ENCODE measurements at regions not wholly inside any gene's neighbourhood (a gene's known extent, or its start where the extent isn't known, plus 50 kb on each side); places are given as distances from the start of the nearest gene placed in this dataset.
"Not testable (repeated sequence)": the region's sequence is repeated elsewhere in the genome, so short reads cannot be mapped to it uniquely, and the experiment has no call there.

GRCh38 chr17:83202002-83203000 is 122.9 kb downstream of the METRNL start:
- Histone ChIP-seq H3K36me3 (replicated peaks; ENCODE audit: low read depth, low read length) (no peaks in the 10 kb centered on the region), H4K20me1 (ENCODE audit: insufficient read depth, low read length) (no peaks in the 10 kb centered on the region), H3K9me3 (ENCODE audit: insufficient read depth, low read length) (no peaks in the 10 kb centered on the region), H3K4me3 (ENCODE audit: low read length) (no peak overlapping the region), H3K27me3 (ENCODE audit: low read depth, low read length) (peaks cover 39% of the 10 kb centered on the region), H3K4me1 (ENCODE audit: low read length) (peaks cover 18% of the 10 kb centered on the region), H3K9ac (ENCODE audit: low read length) (no peak overlapping the region), H2AFZ (ENCODE audit: low read depth, low read length) (no peak overlapping the region), H3K27ac (ENCODE audit: low read length) (no peak overlapping the region), H3K79me2 (ENCODE audit: low read length) (no peaks in the 10 kb centered on the region), H3K4me2 (ENCODE audit: low read length) (no peak overlapping the region)
- no peak for TF ChIP-seq EZH2phosphoT487 (IDR thresholded peaks at IDR 0.05; ENCODE audit: low read depth)
- TF ChIP-seq, protein P1, sequence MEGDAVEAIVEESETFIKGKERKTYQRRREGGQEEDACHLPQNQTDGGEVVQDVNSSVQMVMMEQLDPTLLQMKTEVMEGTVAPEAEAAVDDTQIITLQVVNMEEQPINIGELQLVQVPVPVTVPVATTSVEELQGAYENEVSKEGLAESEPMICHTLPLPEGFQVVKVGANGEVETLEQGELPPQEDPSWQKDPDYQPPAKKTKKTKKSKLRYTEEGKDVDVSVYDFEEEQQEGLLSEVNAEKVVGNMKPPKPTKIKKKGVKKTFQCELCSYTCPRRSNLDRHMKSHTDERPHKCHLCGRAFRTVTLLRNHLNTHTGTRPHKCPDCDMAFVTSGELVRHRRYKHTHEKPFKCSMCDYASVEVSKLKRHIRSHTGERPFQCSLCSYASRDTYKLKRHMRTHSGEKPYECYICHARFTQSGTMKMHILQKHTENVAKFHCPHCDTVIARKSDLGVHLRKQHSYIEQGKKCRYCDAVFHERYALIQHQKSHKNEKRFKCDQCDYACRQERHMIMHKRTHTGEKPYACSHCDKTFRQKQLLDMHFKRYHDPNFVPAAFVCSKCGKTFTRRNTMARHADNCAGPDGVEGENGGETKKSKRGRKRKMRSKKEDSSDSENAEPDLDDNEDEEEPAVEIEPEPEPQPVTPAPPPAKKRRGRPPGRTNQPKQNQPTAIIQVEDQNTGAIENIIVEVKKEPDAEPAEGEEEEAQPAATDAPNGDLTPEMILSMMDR (IDR thresholded peaks at IDR 0.05; ENCODE audit: low read depth, low read length), result no peak

- Histone ChIP-seq H3K4me1 (ENCODE audit: low read length) (peaks cover 18% of the 10 kb centered on the region), H4K20me1 (ENCODE audit: insufficient read depth, low read length) (no peaks in the 10 kb centered on the region), H3K4me2 (ENCODE audit: low read length) (no peak overlapping the region), H3K27ac (ENCODE audit: low read length) (no peak overlapping the region), H3K27me3 (ENCODE audit: low read depth, low read length) (peaks cover 39% of the 10 kb centered on the region), H3K79me2 (ENCODE audit: low read length) (no peaks in the 10 kb centered on the region), H3K9ac (ENCODE audit: low read length) (no peak overlapping the region), H3K9me3 (ENCODE audit: insufficient read depth, low read length) (no peaks in the 10 kb centered on the region), H3K4me3 (ENCODE audit: low read length) (no peak overlapping the region), H2AFZ (ENCODE audit: low read depth, low read length) (no peak overlapping the region), H3K36me3 (replicated peaks; ENCODE audit: low read depth, low read length) (no peaks in the 10 kb centered on the region)
- TF ChIP-seq, protein P1 (IDR thresholded peaks at IDR 0.05; ENCODE audit: low read depth, low read length), result no peak
- no peak for TF ChIP-seq EZH2phosphoT487 (IDR thresholded peaks at IDR 0.05; ENCODE audit: low read depth)
Measured at GRCh38 chr17:83203073-83203471, 123.7 kb downstream of the METRNL start.

GRCh38 chr17:83203472-83204221 is 124.2 kb downstream of the METRNL start:
- Histone ChIP-seq H3K27me3 (ENCODE audit: low read depth, low read length) (peaks cover 34% of the 10 kb centered on the region), H3K36me3 (replicated peaks; ENCODE audit: low read depth, low read length) (no peaks in the 10 kb centered on the region), H3K27ac (ENCODE audit: low read length) (no peak overlapping the region), H3K9me3 (ENCODE audit: insufficient read depth, low read length) (no peaks in the 10 kb centered on the region), H3K4me3 (ENCODE audit: low read length) (no peak overlapping the region), H2AFZ (ENCODE audit: low read depth, low read length) (no peak overlapping the region), H3K4me1 (ENCODE audit: low read length) (peaks cover 18% of the 10 kb centered on the region), H3K4me2 (ENCODE audit: low read length) (no peak overlapping the region), H3K79me2 (ENCODE audit: low read length) (no peaks in the 10 kb centered on the region), H4K20me1 (ENCODE audit: insufficient read depth, low read length) (no peaks in the 10 kb centered on the region), H3K9ac (ENCODE audit: low read length) (no peak overlapping the region)
- TF ChIP-seq EZH2phosphoT487 (IDR thresholded peaks at IDR 0.05; ENCODE audit: low read depth), result no peak
- TF ChIP-seq, protein P1 (IDR thresholded peaks at IDR 0.05; ENCODE audit: low read depth, low read length), result no peak

GRCh38 chr17:83204230-83204725 is 124.9 kb downstream of the METRNL start:
- Histone ChIP-seq H3K4me3 (ENCODE audit: low read length) (no peak overlapping the region), H3K4me2 (ENCODE audit: low read length) (no peak overlapping the region), H2AFZ (ENCODE audit: low read depth, low read length) (no peak overlapping the region), H3K79me2 (ENCODE audit: low read length) (no peaks in the 10 kb centered on the region), H3K4me1 (ENCODE audit: low read length) (peaks cover 11% of the 10 kb centered on the region), H3K9me3 (ENCODE audit: insufficient read depth, low read length) (no peaks in the 10 kb centered on the region), H3K36me3 (replicated peaks; ENCODE audit: low read depth, low read length) (no peaks in the 10 kb centered on the region), H3K27ac (ENCODE audit: low read length) (no peak overlapping the region), H3K27me3 (ENCODE audit: low read depth, low read length) (peaks cover 27% of the 10 kb centered on the region), H3K9ac (ENCODE audit: low read length) (no peak overlapping the region), H4K20me1 (ENCODE audit: insufficient read depth, low read length) (no peaks in the 10 kb centered on the region)
- TF ChIP-seq, protein P1 (IDR thresholded peaks at IDR 0.05; ENCODE audit: low read depth, low read length), result no peak
- no peak for TF ChIP-seq EZH2phosphoT487 (IDR thresholded peaks at IDR 0.05; ENCODE audit: low read depth)

- Histone ChIP-seq H3K27me3 (ENCODE audit: low read depth, low read length) (peaks cover 23% of the 10 kb centered on the region), H3K9ac (ENCODE audit: low read length) (0 out of 2 replicates have a peak overlapping the region, but pooled peaks have one; percentile 26), H3K4me2 (ENCODE audit: low read length) (peak overlapping the region; percentile 46), H3K4me3 (ENCODE audit: low read length) (peak overlapping the region; percentile 56)
- H3K9me3 ChIP-seq (ENCODE audit: insufficient read depth, low read length); H3K36me3 ChIP-seq (replicated peaks; ENCODE audit: low read depth, low read length); H4K20me1 ChIP-seq (ENCODE audit: insufficient read depth, low read length); H3K4me1 ChIP-seq (ENCODE audit: low read length); H3K79me2 ChIP-seq (ENCODE audit: low read length); H2AFZ ChIP-seq (ENCODE audit: low read depth, low read length); H3K27ac ChIP-seq (ENCODE audit: low read length): not testable (repeated sequence)
Measured at GRCh38 chr17:83204736-83205386, 125.5 kb downstream of the METRNL start.

Data from OCI-LY3 (cell line).